OCI-LY1 (cell line): ENCODE measurements at regions not wholly inside any gene's neighbourhood (a gene's known extent, or its start where the extent isn't known, plus 50 kb on each side); places are given as distances from the start of the nearest gene placed in this dataset.

Source experiments
- H2AFZ ChIP-seq: fragments of 200-600 bp; sonication (generic), shearing (Covaris generic); 2 replicates; pipeline ENCODE4 v1.6.0; 2014; ENCODE audit warnings: antibody characterized with exemption, mild to moderate bottlenecking, low read length
- H3F3A ChIP-seq: fragments of 200-600 bp; sonication (generic), shearing (Covaris generic); 2 replicates; pipeline ENCODE4 v1.6.0; 2014; ENCODE audit warnings: mild to moderate bottlenecking, antibody characterized with exemption, low read length, moderate library complexity; ENCODE audit not compliant: insufficient read depth
- H3K27ac ChIP-seq: fragments of 200-600 bp; sonication (generic); 2 replicates; pipeline ENCODE4 v1.5.1; 2014; ENCODE audit warnings: low read length, mixed run types, mild to moderate bottlenecking, low read depth; ENCODE audit not compliant: poor library complexity, severe bottlenecking
- H3K27me3 ChIP-seq: fragments of 200-600 bp; sonication (generic); 2 replicates; pipeline ENCODE4 v1.6.0; 2014; ENCODE audit warnings: antibody characterized with exemption, mild to moderate bottlenecking, low read length, moderate library complexity; ENCODE audit not compliant: insufficient read depth
- H3K36me3 ChIP-seq: fragments of 200-600 bp; sonication (generic); 2 replicates; pipeline ENCODE4 v1.6.1; 2014; ENCODE audit warnings: mild to moderate bottlenecking, antibody characterized with exemption, low read length, moderate library complexity, mixed read lengths; ENCODE audit not compliant: insufficient read depth
- H3K4me1 ChIP-seq: fragments of 200-600 bp; sonication (generic); 2 replicates; pipeline ENCODE4 v1.5.1; 2014; ENCODE audit warnings: mild to moderate bottlenecking, low read length, moderate library complexity; ENCODE audit not compliant: insufficient read depth, severe bottlenecking
- H3K4me2 ChIP-seq: fragments of 200-600 bp; sonication (generic), shearing (Covaris generic); 2 replicates; pipeline ENCODE4 v1.6.1; 2014; ENCODE audit warnings: low read length
- H3K4me3 ChIP-seq: fragments of 200-600 bp; sonication (generic); 2 replicates; pipeline ENCODE4 v1.5.1; 2014; ENCODE audit warnings: low read length, low read depth, mild to moderate bottlenecking, mixed read lengths; ENCODE audit not compliant: poor library complexity, severe bottlenecking
- H3K79me2 ChIP-seq: fragments of 200-600 bp; shearing (Covaris generic); 2 replicates; pipeline ENCODE4 v1.6.1; 2016; ENCODE audit warnings: mixed run types, low read length, mixed read lengths; ENCODE audit not compliant: insufficient read depth
- H3K9ac ChIP-seq: fragments of 200-600 bp; sonication (generic), shearing (Covaris generic); 2 replicates; pipeline ENCODE4 v1.6.1; 2014; ENCODE audit warnings: mild to moderate bottlenecking, low read length, mixed read lengths
- H3K9me2 ChIP-seq: fragments of 200-600 bp; sonication (generic), shearing (Covaris generic); 2 replicates; pipeline ENCODE4 v1.6.1; 2014; ENCODE audit warnings: low read depth, mild to moderate bottlenecking, low read length, mixed read lengths
- H3K9me3 ChIP-seq: fragments of 200-600 bp; shearing (Covaris generic); 2 replicates; pipeline ENCODE4 v1.6.1; 2014; ENCODE audit warnings: low read length, mixed read lengths
- H4K20me1 ChIP-seq: fragments of 200-600 bp; sonication (generic), shearing (Covaris generic); 2 replicates; pipeline ENCODE4 v1.6.0; 2016; ENCODE audit warnings: mild to moderate bottlenecking, low read length; ENCODE audit not compliant: insufficient read depth
- EZH2 ChIP-seq: fragments of 200-600 bp; sonication (generic), shearing (Covaris generic); IDR thresholded peaks from 2 replicates; pipeline ENCODE4 v1.8.0; 2017; ENCODE audit warnings: borderline replicate concordance, mixed run types, mild to moderate bottlenecking, antibody characterized with exemption, low read length, moderate library complexity, mixed read lengths
- TF ChIP-seq, protein P1 (sequence below): fragments of 200-600 bp; sonication (generic), shearing (Covaris generic); IDR thresholded peaks from 2 replicates; pipeline ENCODE4 v1.5.1; 2017; ENCODE audit warnings: mild to moderate bottlenecking, antibody characterized with exemption, low read length, moderate library complexity, mixed read lengths

DNA sequence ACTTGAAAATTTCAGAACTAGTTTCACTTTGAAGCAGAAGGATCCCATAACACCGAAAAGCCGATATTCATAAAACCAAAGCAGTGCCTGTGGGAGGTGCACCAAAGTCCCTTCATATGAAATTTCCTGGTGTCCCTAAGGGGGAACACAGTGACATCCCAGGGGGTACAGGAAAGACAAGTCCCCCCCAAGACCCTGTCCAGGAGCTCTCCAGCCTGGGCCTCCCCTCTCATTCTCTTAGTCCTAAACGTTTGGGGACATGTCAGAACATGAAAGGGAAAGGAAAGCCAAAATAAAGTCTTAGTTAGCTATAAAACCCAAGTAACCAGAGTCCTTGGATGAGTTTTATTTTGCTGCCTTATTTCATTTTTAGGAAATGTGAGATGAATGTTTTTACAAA is 56.6 kb downstream of the MRPL57 start:
- no peak overlapping the region for H3K27ac ChIP-seq
- TF ChIP-seq EZH2, result no peak
- TF ChIP-seq, protein P1, sequence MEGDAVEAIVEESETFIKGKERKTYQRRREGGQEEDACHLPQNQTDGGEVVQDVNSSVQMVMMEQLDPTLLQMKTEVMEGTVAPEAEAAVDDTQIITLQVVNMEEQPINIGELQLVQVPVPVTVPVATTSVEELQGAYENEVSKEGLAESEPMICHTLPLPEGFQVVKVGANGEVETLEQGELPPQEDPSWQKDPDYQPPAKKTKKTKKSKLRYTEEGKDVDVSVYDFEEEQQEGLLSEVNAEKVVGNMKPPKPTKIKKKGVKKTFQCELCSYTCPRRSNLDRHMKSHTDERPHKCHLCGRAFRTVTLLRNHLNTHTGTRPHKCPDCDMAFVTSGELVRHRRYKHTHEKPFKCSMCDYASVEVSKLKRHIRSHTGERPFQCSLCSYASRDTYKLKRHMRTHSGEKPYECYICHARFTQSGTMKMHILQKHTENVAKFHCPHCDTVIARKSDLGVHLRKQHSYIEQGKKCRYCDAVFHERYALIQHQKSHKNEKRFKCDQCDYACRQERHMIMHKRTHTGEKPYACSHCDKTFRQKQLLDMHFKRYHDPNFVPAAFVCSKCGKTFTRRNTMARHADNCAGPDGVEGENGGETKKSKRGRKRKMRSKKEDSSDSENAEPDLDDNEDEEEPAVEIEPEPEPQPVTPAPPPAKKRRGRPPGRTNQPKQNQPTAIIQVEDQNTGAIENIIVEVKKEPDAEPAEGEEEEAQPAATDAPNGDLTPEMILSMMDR, result no peak
- no peak overlapping the region for H2AFZ ChIP-seq
- H3K36me3 ChIP-seq, result no peaks in the 10 kb centered on the region
- H3K27me3 ChIP-seq, result no peaks in the 10 kb centered on the region
- H3K9me3 ChIP-seq, result no peaks in the 10 kb centered on the region
- no peaks in the 10 kb centered on the region for H3K9me2 ChIP-seq
- no peaks in the 10 kb centered on the region for H3F3A ChIP-seq
- no peak overlapping the region for H3K4me2 ChIP-seq
- no peak overlapping the region for H3K9ac ChIP-seq
- H3K4me1 ChIP-seq, result no peaks in the 10 kb centered on the region
- no peaks in the 10 kb centered on the region for H3K79me2 ChIP-seq
- H3K4me3 ChIP-seq, result no peak overlapping the region
- no peaks in the 10 kb centered on the region for H4K20me1 ChIP-seq

DNA sequence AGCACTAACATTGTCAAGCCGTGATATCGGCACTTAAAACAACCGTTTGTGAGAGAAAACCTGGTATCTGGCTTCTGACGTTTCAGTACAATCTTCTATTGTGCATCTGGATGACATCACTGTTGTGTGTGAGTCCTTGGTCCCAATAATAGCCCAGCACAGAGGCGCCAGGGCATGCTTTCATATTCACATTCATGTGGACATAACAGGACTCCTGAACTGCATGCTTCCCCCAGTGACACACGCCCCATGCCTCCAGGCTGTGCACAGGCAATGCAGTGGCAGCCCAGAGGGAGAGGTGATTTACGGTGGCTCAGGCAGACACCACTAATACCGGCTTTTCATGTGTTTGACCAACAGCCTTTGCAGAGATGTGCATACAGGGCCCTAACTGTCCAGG is 58.1 kb downstream of the MRPL57 start:
- no peaks in the 10 kb centered on the region for H3K9me2 ChIP-seq
- no peaks in the 10 kb centered on the region for H3K36me3 ChIP-seq
- no peak overlapping the region for H3K27ac ChIP-seq
- H3K4me1 ChIP-seq, result no peaks in the 10 kb centered on the region
- H3K4me3 ChIP-seq, result no peak overlapping the region
- H3K79me2 ChIP-seq, result no peaks in the 10 kb centered on the region
- no peaks in the 10 kb centered on the region for H3F3A ChIP-seq
- H2AFZ ChIP-seq, result no peak overlapping the region
- H3K4me2 ChIP-seq, result no peak overlapping the region
- H3K9me3 ChIP-seq, result no peaks in the 10 kb centered on the region
- TF ChIP-seq EZH2, result no peak
- TF ChIP-seq, protein P1, result no peak
- no peaks in the 10 kb centered on the region for H3K27me3 ChIP-seq
- H3K9ac ChIP-seq, result no peak overlapping the region
- H4K20me1 ChIP-seq, result no peaks in the 10 kb centered on the region

DNA sequence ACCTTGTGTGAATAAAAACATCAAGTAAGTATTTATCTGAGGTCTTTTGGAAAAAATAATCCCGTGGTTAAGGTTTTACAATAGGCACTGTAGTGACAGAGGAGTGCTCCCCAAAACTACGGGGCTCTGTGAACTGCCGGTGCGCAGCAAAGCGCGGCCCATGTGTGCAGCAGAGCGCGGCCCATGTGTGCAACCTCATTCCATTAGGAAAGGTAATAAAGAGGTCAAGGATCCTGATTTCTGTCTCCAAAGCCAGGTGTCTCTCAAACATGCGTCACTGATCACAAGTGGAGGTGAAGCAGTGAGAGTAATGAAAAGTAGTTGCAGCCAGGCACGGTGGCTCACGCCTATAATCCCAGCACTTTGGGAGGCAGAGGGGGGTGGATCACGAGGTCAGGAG is 58.7 kb downstream of the MRPL57 start:
- Histone ChIP-seq H3F3A (no peaks in the 10 kb centered on the region), H3K79me2 (no peaks in the 10 kb centered on the region), H3K27me3 (no peaks in the 10 kb centered on the region), H3K27ac (no peak overlapping the region), H4K20me1 (no peaks in the 10 kb centered on the region), H3K9me2 (no peaks in the 10 kb centered on the region), H3K4me2 (no peak overlapping the region), H3K9me3 (no peaks in the 10 kb centered on the region), H3K4me1 (no peaks in the 10 kb centered on the region), H3K9ac (no peak overlapping the region), H3K4me3 (no peak overlapping the region), H2AFZ (no peak overlapping the region), H3K36me3 (no peaks in the 10 kb centered on the region)
- no peak for TF ChIP-seq EZH2
- TF ChIP-seq, protein P1, result no peak
